GM21447 (cell line): ENCODE measurements at regions not wholly inside any gene's neighbourhood (a gene's known extent, or its start where the extent isn't known, plus 50 kb on each side); places are given as distances from the start of the nearest gene placed in this dataset.
"Not testable (repeated sequence)": the region's sequence is repeated elsewhere in the genome, so short reads cannot be mapped to it uniquely, and the experiment has no call there.

Experiments used
- ATAC-seq: cut with Tn5 transposase; IDR thresholded peaks from one replicate; pipeline ENCODE4 v1.9.1; 2021; ENCODE audit not compliant: unreplicated experiment

DNA sequence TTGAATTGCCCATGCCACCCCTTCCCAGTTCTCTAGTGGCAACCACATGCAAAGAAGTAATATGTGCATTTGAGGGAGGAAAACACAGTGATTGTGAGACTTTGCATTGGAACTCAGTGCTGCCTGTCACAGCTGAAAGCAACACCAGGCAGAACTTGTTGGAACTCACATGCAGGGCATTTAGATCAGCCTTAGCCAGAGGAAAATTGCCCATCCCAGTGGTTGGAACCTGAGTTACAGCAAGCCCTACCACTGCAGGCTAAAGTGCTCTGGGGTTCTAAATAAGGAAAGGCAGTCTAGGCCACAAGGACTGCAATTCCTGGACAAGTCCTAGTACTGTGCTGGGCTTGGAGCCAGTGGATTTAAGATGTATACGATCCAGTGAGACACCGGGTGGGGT, 245.3 kb upstream of the UFL1 start:
- ATAC-seq = no peak

- no peak for ATAC-seq
Observed at GRCh38 chr6:96276856-96277255, 244.8 kb upstream of the UFL1 start.

DNA sequence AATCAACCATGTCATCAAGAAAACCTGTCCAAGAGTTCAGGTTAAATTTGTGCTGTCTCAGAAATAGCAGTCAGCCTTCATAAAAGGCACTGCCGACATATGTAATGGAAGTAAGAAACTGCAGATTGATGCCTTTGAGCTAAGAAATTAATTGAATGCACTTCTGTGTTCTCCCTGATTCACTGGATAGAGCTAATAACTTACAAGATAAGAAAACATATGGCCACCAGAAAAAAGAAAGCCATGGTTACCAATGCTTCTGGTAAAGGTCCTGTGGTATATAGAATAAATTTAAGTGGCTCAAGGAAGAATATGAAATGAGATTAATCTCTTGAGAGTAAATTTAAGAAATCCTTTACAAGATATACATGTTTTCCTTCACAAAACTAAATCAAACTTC, 242.5 kb upstream of the UFL1 start:
- ATAC-seq = no peak

GRCh38 chr6:96286503-96286902, 235.1 kb upstream of the UFL1 start:
- ATAC-seq = no peak

- ATAC-seq = no peak
Observed at GRCh38 chr6:96299525-96299924, 222.1 kb upstream of the UFL1 start.

- ATAC-seq = no peak
Observed at GRCh38 chr6:96301023-96301422, 220.6 kb upstream of the UFL1 start.

DNA sequence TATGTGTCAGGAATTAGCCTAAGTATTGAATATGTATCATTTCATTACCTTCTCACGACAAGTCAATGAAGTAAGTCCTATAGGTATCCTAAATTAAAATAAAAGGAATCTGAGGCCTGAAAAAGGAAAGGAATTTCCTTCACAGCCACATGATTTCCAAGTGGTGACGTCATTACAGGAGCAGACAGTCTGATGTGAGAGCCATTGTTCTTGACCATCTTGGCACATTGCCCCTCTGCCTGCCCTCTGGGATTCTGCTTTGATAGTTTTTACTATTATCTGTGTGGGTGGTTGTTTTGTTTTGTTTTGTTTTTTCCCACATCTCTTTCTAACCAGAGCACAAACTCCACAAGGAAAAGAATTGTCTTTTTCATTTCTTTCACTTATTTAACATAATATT, 219.8 kb upstream of the UFL1 start:
- no peak for ATAC-seq

- no peak for ATAC-seq
Observed at GRCh38 chr6:96302991-96303390, 218.6 kb upstream of the UFL1 start.

DNA sequence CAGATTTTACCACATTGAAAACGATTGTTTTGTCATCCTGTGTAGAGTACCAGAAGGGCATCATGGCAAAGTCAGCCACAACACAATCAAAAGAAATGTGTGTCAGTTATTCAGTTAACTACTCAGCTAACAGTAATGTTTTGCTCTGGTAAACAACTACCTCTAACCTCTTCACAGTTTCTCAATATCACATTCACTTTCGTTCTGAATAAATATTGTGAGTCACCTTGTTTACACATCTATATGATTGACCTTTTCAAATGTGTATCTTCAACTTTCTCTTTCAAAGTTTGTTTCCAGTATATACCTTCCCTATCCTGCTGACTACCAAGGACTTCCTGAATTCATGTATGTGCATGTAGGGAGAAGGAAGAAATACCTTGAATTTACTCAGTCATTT, 216.6 kb upstream of the UFL1 start:
- peak; percentile 98 for ATAC-seq

DNA sequence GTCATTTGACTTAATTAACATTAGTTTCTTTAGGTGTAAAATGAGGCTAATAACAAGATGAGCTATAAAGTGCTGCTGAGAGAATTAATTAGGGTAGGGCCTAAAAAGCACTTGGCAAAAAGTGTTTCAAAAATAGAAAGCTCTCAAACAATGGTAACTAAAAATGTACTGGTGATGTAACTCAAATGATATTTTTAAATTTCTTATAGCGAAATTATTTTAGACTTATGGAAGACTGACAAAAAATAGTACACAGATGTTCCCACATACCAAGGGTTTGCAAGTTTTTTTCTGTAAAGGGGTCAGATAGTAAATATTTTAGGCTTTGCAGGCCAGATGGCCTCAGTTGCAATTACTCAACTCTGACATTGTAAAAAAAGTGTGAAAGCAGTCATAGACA, 190.7 kb upstream of the UFL1 start:
- no peak for ATAC-seq

- ATAC-seq = no peak
Observed at GRCh38 chr6:96340164-96340563, 181.4 kb upstream of the UFL1 start.

DNA sequence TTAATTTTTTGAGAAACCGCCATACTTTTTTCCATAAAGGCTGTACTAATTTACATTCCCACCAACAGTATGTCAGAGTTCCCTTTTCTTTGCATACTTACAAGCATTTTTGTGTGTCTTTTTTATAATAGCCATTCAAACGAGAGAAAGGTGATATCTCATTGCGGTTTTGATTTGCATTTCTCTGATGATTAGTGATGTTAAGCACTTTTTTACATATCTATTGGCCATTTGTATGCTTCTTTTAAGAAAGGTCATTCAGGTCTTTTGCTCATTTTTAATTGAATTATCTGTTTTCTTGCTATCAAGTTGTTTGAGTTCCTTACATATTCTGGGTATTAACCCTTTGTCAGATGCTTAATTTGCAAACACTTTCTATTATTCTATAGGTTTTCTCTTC, 176.1 kb upstream of the UFL1 start:
- no peak for ATAC-seq

DNA sequence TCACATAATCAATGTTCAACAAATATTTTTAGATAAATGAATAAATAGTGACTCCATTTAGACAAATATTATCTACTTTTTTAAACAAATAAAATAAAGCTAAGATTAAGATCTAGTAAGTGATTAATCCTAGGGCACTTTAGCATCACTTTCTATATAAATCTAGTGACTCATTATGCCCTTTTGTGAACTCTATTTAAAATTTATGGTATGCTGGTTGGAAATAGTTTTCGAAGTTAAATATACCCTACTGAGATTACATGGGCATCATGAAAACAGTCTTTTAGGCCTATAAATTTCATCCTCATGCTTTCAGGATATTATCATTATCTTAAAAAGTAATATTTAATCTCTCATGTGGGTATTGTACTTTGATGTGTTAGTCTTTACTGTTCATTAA, 140.4 kb upstream of the UFL1 start:
- no peak for ATAC-seq

GRCh38 chr6:96391776-96392360, 129.7 kb upstream of the UFL1 start:
- no peak for ATAC-seq

GRCh38 chr6:96394727-96395126, 126.9 kb upstream of the UFL1 start:
- no peak for ATAC-seq

DNA sequence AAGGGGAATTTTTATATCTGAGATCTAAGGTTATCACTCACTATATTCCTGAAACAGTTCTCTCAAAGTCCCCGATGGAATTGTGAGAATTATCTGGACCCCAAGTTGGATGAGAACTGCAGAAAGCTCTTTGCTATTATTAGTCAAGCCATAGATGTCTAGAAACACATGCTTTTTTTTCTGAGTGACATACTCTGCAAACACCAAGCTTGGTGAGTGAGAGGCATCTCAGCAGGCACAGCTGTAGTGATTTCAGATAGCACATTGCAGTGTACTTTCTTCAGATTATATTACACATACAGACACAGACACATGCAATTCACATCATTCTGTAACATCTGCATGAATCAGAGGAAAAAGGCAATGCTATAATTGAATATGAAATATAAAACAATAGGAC, 111.1 kb upstream of the UFL1 start:
- ATAC-seq = no peak

- no peak for ATAC-seq
Observed at GRCh38 chr6:96420294-96420693, 101.3 kb upstream of the UFL1 start.

GRCh38 chr6:96433950-96434349, 87.7 kb upstream of the UFL1 start:
- ATAC-seq = no peak

DNA sequence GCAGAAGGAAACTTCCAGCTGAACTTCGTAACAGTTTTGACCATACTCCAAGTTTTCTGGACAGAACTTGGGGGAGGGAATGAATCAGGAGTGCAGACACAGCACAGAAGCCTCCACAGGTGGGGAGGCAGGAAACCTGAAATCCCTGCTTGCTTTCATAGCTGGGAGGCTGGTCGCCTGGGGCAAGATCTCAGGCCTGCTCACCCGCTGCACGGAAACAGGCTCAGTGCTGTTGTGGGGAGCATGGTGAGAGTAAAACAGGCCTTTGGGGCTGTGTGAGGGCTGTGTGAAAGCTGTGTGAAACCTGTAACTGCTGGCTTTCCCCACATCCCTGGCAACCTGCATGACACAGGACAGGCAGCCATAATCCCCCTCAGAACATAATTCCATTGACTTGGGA, 85.2 kb upstream of the UFL1 start:
- no peak for ATAC-seq

DNA sequence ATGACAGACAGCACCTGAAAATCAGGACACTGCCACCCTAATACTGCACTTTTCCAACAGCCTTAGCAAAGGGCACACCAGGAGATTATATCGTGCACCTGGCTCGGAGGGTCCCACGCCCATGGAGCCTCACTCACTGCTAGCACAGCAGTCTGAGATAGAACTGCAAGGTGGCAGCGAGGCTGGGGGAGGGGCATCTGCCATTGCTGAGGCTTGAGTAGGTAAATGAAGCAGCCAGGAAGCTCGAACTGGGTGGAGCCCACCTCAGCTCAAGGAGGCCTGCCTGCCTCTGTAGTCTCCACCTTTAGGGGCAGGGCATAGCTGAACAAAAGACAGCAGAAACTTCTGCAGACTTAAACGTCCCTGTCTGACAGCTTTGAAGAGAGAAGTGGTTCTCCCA, 84.4 kb upstream of the UFL1 start:
- ATAC-seq = not testable (repeated sequence)

GRCh38 chr6:96450082-96450769, 71.4 kb upstream of the UFL1 start:
- no peak for ATAC-seq

DNA sequence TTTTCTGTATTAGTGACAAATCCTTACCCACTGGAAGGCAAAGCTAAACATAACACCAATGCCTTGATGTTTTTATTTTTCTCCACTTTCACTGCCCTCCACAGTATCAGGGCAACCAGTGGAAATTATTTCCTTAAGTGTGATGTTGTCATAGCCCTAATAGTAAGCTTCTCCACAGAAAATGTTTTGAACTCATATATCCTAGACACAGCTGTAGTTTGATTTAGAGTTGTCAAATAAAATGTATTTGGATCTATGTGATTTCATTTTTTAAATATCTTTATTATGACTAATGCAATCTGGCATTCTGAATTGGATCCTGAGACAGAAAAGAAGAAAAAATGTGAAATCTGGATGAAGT, 70.9 kb upstream of the UFL1 start:
- ATAC-seq = no peak

DNA sequence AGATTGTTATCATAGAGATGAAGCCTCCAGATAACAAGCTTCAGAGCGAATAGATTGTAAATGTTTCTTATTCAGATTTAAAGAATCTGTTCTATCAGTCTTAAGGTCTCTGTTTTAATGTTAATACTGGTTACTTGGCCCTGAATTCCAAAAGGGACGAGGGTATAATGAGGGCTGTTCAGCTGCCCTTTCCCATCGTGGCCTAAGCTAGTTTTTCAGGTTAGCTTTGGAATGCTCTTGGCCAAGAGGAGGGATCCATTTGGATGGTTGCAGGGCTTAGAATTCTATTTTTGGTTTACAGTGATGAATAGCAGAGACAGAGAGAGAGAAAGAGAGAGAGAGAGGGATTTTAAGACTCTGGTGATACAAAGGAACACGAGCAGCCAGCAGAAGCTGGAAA, 62.8 kb upstream of the UFL1 start:
- ATAC-seq = no peak
